ENCODE measurements at regions not wholly inside any gene's neighbourhood (a gene's known extent, or its start where the extent isn't known, plus 50 kb on each side); places are given as distances from the start of the nearest gene placed in this dataset.

- no peaks in the 10 kb centered on the region for H3K9me3 ChIP-seq (ENCODE audit: insufficient read depth, low read depth, low read length)
- no peak overlapping the region for H3K9ac ChIP-seq (ENCODE audit: low read depth, low read length, poor library complexity, severe bottlenecking)
- no peaks in the 10 kb centered on the region for H3K79me2 ChIP-seq (ENCODE audit: insufficient read depth, low read length)
- H4K20me1 ChIP-seq (ENCODE audit: insufficient read depth, low read length, poor library complexity, severe bottlenecking), result no peaks in the 10 kb centered on the region
- no peaks in the 10 kb centered on the region for H3K4me1 ChIP-seq (ENCODE audit: insufficient read depth, low read length, poor library complexity, severe bottlenecking)
- no peaks in the 10 kb centered on the region for H3F3A ChIP-seq (ENCODE audit: low read depth)
- H3K9me2 ChIP-seq (replicated peaks; ENCODE audit: low read depth, low read length), result no peaks in the 10 kb centered on the region
- H2AFZ ChIP-seq (ENCODE audit: low read length), result no peak overlapping the region
- H3K27me3 ChIP-seq (ENCODE audit: insufficient read depth, low read length, poor library complexity, severe bottlenecking), result no peaks in the 10 kb centered on the region
- no peak overlapping the region for H3K4me2 ChIP-seq (ENCODE audit: low read depth, low read length, poor library complexity, severe bottlenecking)
- no peaks in the 10 kb centered on the region for H3K36me3 ChIP-seq (ENCODE audit: insufficient read depth, low read length)
- no peak overlapping the region for H3K4me3 ChIP-seq (ENCODE audit: low read length, poor library complexity, severe bottlenecking)
- TF ChIP-seq CTCF (conservative IDR thresholded peaks at IDR 0.05; ENCODE audit: low read length) (no peak), EZH2phosphoT487 (IDR thresholded peaks at IDR 0.05; ENCODE audit: borderline replicate concordance) (no peak)
Measured at GRCh38 chr16:55240888-55241287, 83.1 kb upstream of the IRX6 start.

GRCh38 chr16:55242667-55243066 is 81.3 kb upstream of the IRX6 start:
- Histone ChIP-seq H3K36me3 (ENCODE audit: insufficient read depth, low read length) (no peaks in the 10 kb centered on the region), H2AFZ (ENCODE audit: low read length) (no peak overlapping the region), H3K9me3 (ENCODE audit: insufficient read depth, low read depth, low read length) (no peaks in the 10 kb centered on the region), H3K4me2 (ENCODE audit: low read depth, low read length, poor library complexity, severe bottlenecking) (no peak overlapping the region), H3F3A (ENCODE audit: low read depth) (no peaks in the 10 kb centered on the region), H3K79me2 (ENCODE audit: insufficient read depth, low read length) (no peaks in the 10 kb centered on the region), H3K4me1 (ENCODE audit: insufficient read depth, low read length, poor library complexity, severe bottlenecking) (no peaks in the 10 kb centered on the region), H3K27me3 (ENCODE audit: insufficient read depth, low read length, poor library complexity, severe bottlenecking) (no peaks in the 10 kb centered on the region), H3K9me2 (replicated peaks; ENCODE audit: low read depth, low read length) (no peaks in the 10 kb centered on the region), H3K4me3 (ENCODE audit: low read length, poor library complexity, severe bottlenecking) (no peak overlapping the region), H4K20me1 (ENCODE audit: insufficient read depth, low read length, poor library complexity, severe bottlenecking) (no peaks in the 10 kb centered on the region), H3K9ac (ENCODE audit: low read depth, low read length, poor library complexity, severe bottlenecking) (no peak overlapping the region)
- TF ChIP-seq CTCF (conservative IDR thresholded peaks at IDR 0.05; ENCODE audit: low read length) (peak; percentile 41), EZH2phosphoT487 (IDR thresholded peaks at IDR 0.05; ENCODE audit: borderline replicate concordance) (no peak)

- no peak overlapping the region for H3K4me2 ChIP-seq (ENCODE audit: low read depth, low read length, poor library complexity, severe bottlenecking)
Measured at GRCh38 chr16:55248058-55248457, 75.9 kb upstream of the IRX6 start.

More at GRCh38 chr16:55248058-55248457, 75.9 kb upstream of the IRX6 start:
- H3K9ac ChIP-seq (ENCODE audit: low read depth, low read length, poor library complexity, severe bottlenecking), result no peak overlapping the region
- H3K9me3 ChIP-seq (ENCODE audit: insufficient read depth, low read depth, low read length), result no peaks in the 10 kb centered on the region
- no peaks in the 10 kb centered on the region for H3K9me2 ChIP-seq (replicated peaks; ENCODE audit: low read depth, low read length)
- H3K4me1 ChIP-seq (ENCODE audit: insufficient read depth, low read length, poor library complexity, severe bottlenecking), result peaks cover 6% of the 10 kb centered on the region
- H4K20me1 ChIP-seq (ENCODE audit: insufficient read depth, low read length, poor library complexity, severe bottlenecking), result no peaks in the 10 kb centered on the region
- no peaks in the 10 kb centered on the region for H3K36me3 ChIP-seq (ENCODE audit: insufficient read depth, low read length)
- H3F3A ChIP-seq (ENCODE audit: low read depth), result no peaks in the 10 kb centered on the region
- H2AFZ ChIP-seq (ENCODE audit: low read length), result no peak overlapping the region
- no peaks in the 10 kb centered on the region for H3K27me3 ChIP-seq (ENCODE audit: insufficient read depth, low read length, poor library complexity, severe bottlenecking)
- no peaks in the 10 kb centered on the region for H3K79me2 ChIP-seq (ENCODE audit: insufficient read depth, low read length)
- TF ChIP-seq CTCF (conservative IDR thresholded peaks at IDR 0.05; ENCODE audit: low read length) (no peak), EZH2phosphoT487 (IDR thresholded peaks at IDR 0.05; ENCODE audit: borderline replicate concordance) (no peak)
- H3K4me3 ChIP-seq (ENCODE audit: low read length, poor library complexity, severe bottlenecking), result no peak overlapping the region

Measured in Loucy (cell line).